Stimulated activated CD4-positive, alpha-beta T cell treated with anti-CD3 and anti-CD28 coated beads, Interleukin-1b, Interleukin-23, amount 100 ng/mL, for 48 hours (primary cell): ENCODE measurements at regions not wholly inside any gene's neighbourhood (a gene's known extent, or its start where the extent isn't known, plus 50 kb on each side); places are given as distances from the start of the nearest gene placed in this dataset.
"Not testable (repeated sequence)": the region's sequence is repeated elsewhere in the genome, so short reads cannot be mapped to it uniquely, and the experiment has no call there.

Experiments
- DNase-seq: peaks from one replicate; pipeline ENCODE4 v3.0.0-alpha.2; 2020

GRCh38 chr13:73310366-73310765 lies 251.6 kb downstream of the KLF5 start:
- no peak for DNase-seq

- DNase-seq = no peak
Measured at GRCh38 chr13:73307481-73307880, 248.7 kb downstream of the KLF5 start.

- no peak for DNase-seq
Measured at GRCh38 chr13:73306688-73307087, 247.9 kb downstream of the KLF5 start.

- DNase-seq = no peak
Measured at GRCh38 chr13:73304442-73304841, 245.6 kb downstream of the KLF5 start.

GRCh38 chr13:73303851-73304250 lies 245.0 kb downstream of the KLF5 start:
- peak; percentile 63 for DNase-seq

- not testable (repeated sequence) for DNase-seq
Measured at GRCh38 chr13:73301622-73302021, 242.8 kb downstream of the KLF5 start.

- no peak for DNase-seq
Measured at GRCh38 chr13:73300718-73301425, 242.1 kb downstream of the KLF5 start.

- no peak for DNase-seq
Measured at GRCh38 chr13:73299787-73300186, 241.0 kb downstream of the KLF5 start.

- no peak for DNase-seq
Measured at GRCh38 chr13:73293913-73294523, 235.2 kb downstream of the KLF5 start.

- DNase-seq = no peak
Measured at GRCh38 chr13:73292127-73292526, 233.3 kb downstream of the KLF5 start.

GRCh38 chr13:73290844-73291243 lies 232.0 kb downstream of the KLF5 start:
- DNase-seq = no peak

- no peak for DNase-seq
Measured at GRCh38 chr13:73288596-73288995, 229.8 kb downstream of the KLF5 start.

GRCh38 chr13:73287831-73288230 lies 229.0 kb downstream of the KLF5 start:
- no peak for DNase-seq

GRCh38 chr13:73286942-73287620 lies 228.3 kb downstream of the KLF5 start:
- DNase-seq = no peak

GRCh38 chr13:73286177-73286576 lies 227.4 kb downstream of the KLF5 start:
- no peak for DNase-seq

- no peak for DNase-seq
Measured at GRCh38 chr13:73284081-73284874, 225.5 kb downstream of the KLF5 start.

- DNase-seq = no peak
Measured at GRCh38 chr13:73283636-73284035, 224.8 kb downstream of the KLF5 start.

- DNase-seq = no peak
Measured at GRCh38 chr13:73281746-73282145, 222.9 kb downstream of the KLF5 start.

GRCh38 chr13:73278186-73278585 lies 219.4 kb downstream of the KLF5 start:
- DNase-seq = no peak

- DNase-seq = no peak
Measured at GRCh38 chr13:73275163-73275562, 216.4 kb downstream of the KLF5 start.

GRCh38 chr13:73274147-73274546 lies 215.3 kb downstream of the KLF5 start:
- no peak for DNase-seq

- no peak for DNase-seq
Measured at GRCh38 chr13:73273745-73274144, 214.9 kb downstream of the KLF5 start.

- no peak for DNase-seq
Measured at GRCh38 chr13:73273276-73273675, 214.5 kb downstream of the KLF5 start.
